Stimulated activated CD8-positive, alpha-beta memory T cell treated with anti-CD3 and anti-CD28 coated beads, Interleukin-7, amount 100 ng/mL, for 1 hour (primary cell): ENCODE measurements at regions not wholly inside any gene's neighbourhood (a gene's known extent, or its start where the extent isn't known, plus 50 kb on each side); places are given as distances from the start of the nearest gene placed in this dataset.

Source experiments
- DNase-seq, 2 donors: peaks; one replicate each; pipeline ENCODE4 v3.0.0-alpha.2; 2020; ENCODE audit warnings: low read depth in 2 of 2

DNA sequence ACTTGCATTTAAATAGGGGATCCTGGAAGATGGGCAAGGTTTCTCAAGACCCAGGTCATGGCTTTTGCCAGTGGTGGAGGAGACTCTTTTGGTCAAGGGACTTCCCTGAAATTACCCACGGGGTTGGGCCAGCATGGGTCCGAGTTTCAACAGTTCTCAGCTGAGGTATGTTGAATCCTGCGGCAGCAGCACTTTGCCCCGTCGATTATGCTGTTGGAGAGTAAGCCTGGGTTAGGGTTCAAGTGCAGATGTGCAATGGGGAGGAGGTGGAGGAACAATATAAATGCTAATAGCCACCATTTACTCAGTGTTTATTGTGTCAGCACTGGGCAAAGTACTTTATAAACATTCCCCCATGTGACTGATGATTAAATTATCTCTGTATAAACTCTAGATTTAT lies 96.0 kb upstream of the GATA6 start:
- no peak for DNase-seq

DNA sequence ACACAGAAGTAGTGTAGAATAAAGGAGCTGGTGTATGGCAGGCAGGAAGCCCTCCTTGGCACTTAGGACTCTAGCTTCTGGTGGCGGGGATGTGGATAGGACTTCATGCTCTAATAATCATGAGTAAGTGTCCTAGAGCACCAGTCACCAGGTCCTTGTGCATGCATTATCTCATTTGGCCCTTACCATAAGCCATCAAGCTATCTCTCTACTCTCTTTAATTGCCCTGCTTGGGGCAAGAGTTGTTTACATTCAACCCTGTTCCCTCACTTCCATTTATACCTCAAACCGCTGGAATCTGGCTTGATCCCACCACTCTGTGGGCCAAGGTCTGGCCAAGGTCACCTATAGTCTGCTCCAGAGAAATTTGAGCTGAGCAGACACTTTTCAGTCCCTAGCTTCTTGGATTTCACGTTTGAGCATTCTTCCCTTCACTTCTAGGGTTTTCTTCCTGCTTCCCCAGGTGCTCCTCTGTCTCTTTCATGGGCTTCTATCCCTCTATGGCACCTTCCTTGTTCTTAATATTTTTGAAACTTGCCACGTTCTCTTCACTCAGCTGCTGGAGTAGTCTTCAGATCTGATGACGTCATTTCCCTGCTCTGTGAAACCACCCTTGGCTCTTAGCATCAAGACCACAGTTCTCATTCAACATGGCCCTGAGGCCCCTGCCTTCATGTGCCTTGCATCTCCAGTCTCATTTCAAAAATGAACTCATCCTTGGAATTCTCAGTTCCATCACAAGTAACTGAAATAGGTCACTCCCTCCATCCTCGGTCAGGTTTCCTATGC lies 94.9 kb upstream of the GATA6 start:
- no peak for DNase-seq

DNA sequence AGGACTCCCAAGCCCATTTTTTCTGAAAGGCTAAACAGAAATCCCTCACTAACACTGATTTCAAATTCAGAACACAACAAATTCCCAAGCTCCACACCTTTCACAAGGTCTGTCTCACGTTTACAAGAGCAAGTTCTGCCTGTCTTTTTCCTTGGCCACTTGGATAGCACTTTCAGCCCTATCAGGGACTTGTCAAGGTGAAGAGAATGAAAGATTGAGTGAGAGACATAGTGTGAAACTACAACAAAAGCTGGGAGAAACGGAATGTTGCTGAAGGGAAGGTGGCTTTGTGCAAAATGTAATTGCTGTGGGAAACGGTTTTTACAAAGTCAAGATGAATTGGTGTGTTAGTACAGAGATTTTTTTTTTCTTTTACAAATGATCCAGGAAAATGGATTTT lies 89.4 kb upstream of the GATA6 start:
- no peak for DNase-seq

DNA sequence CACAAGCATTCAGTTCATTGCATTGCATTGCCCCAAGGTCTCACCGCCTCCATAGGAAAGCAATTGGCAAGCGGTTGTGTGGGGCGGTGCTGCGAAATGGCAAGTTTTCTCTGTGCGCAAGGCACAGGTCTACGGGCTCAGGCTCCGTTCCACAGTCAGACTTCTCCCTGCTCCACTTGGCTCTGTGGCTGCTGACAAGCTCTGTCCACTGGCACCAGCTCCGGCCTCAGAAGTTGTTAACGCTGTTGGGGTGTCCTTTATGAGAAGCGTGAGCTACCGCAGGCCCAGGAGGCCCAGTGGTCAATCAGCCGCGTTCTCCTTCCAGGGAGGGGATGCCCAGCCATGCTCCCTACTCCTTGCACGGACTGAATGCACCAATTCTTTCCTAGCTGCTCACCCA lies 87.0 kb upstream of the GATA6 start:
- DNase-seq = no peak

- no peak for DNase-seq
Measured at GRCh38 chr18:22084547-22084946, 84.8 kb upstream of the GATA6 start.

DNA sequence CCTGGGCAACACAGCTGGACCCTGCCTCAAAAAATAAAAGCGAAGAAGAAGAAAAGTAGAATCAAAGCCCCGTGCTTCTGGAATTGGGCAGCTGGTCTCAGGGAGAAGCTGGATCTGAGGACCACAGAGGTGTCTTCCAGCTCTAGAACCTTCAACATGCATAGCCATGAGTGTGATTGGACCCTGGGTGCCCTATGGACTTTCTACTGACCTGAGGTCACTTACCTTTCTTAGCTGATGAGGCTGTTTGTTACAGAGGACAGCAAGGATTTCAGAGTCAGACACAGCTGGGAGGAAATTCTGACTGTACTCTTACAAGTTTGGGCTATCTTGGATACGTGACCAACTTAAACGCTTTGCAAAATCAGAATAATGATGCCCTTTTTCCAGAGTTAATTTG lies 82.4 kb upstream of the GATA6 start:
- no peak for DNase-seq

DNA sequence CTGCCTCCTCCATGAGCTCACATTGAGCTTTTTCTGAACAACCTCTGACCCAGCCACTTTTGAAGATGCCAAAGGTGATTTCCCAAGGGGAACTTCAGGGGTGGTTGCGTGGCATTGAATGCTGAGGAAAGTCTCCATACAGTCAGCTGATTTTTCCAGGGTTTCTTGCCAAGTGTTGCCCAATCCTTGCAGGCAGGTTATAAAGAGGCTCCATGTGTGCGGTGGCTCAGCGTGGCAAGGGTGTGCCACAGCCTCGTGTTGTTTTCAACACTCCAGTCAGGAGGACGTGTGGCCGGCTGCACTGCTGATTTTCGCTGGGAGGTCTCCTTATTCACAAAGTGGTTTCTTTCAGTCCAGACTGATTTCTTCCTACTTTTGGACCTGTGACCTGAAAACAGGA lies 81.4 kb upstream of the GATA6 start:
- no peak for DNase-seq

DNA sequence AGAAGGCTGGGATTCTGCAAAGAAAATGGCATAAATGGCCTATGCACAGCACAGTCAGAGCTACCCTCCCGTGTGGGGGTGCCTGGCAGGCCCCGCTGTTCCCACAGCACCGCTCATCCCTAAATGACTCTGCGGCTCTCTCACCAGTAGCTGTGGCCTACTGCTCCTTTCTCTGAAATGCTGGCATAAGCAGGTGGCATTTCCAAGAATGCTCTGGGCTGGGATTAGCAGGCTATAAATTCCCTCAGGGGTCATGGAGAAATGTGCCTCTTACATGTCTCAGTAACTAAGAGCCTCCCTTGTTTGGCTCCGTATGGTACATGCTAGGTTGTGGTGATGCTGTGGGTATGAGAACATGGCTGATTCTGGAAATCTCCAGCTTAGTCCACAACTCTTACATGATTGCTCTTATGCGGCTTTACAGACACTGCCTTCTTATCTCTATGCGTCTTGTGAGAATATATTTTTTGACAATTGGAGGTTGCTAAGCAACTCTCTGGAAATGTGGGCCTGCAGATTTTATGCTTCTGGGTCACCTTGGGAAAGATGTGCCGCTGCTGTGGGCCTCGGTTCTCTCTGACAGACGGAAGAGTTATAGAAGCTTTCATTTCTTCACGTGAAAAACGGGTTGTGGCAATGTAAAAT lies 80.3 kb upstream of the GATA6 start:
- DNase-seq = no peak

- DNase-seq = no peak
Measured at GRCh38 chr18:22091341-22091740, 78.0 kb upstream of the GATA6 start.

- DNase-seq = no peak
Measured at GRCh38 chr18:22093731-22094357, 75.5 kb upstream of the GATA6 start.

GRCh38 chr18:22094358-22094734 lies 75.0 kb upstream of the GATA6 start:
- DNase-seq = no peak

DNA sequence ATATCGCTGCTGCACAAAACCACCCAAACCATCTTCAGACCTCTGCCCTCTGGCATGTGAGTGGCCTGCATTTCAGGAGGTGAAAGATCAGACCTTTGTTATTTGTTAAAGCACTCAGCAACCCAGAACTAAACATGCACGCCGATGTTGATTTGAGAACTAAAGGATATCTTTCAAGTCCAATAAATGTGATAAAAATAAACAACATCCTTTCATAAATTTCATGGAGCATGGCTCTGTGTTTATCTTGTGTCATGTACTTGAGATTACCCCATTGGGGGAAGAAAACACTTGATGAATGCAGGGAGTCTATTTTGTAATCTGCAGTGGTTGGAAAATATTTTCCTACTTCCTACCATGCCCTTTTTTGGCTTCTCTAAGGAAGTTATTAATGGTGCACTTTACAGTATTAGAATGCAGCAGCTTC lies 70.8 kb upstream of the GATA6 start:
- DNase-seq = no peak

GRCh38 chr18:22099925-22100324 lies 69.5 kb upstream of the GATA6 start:
- no peak for DNase-seq

DNA sequence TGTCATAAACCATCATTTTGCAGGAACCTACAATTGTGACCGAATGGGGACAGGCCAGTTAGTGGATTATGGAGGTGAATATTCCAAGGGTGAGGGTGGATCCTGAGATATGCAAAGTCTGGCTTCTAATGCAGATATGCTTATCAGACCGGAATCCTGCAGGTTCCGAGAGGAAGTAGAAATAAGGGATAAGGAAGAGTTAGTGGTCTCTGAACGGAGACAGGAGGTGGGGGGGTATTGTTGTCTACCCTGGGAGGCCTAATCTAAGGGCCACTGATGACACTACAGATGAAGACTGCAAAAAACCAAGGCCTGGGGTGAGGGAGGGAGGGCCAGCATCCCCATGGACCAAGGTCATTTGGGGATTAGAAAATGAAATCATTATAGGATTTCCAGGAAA lies 67.7 kb upstream of the GATA6 start:
- no peak for DNase-seq

- no peak for DNase-seq
Measured at GRCh38 chr18:22102953-22103646, 66.3 kb upstream of the GATA6 start.

- no peak for DNase-seq
Measured at GRCh38 chr18:22103647-22104031, 65.8 kb upstream of the GATA6 start.

DNA sequence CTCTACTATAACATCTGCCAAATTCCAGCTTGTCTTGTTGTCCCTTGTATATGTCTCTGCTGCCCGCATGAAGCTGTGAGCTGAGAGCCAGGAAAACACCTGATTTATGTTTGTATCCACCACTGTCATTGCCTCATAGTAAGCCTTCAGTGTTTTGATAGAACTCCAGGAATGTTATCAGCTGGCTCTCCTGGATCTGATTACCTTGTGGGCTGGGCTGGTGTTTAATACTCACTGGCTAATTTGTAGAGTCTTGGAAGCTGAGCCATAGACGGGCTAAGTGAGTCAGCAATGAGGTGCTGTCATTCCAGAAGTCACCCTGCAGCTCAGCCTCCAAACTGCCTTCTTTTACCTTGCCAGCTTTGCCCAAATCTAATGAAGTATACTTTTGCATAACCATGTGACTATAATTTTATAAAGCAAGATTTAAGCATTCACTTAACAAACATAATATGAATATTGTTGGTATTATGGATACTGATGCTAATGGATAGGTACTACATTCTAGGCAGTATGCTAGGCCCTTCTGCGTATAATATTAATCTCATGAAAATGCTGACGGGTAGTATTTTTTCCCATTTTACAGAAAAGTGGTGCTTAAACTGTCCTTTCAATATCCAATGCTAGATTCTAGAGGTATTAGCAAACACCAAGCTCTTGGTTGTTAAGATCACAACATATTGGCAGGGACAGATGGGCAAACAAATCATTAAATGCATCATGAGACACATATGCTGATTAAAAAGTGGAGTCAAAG lies 62.7 kb upstream of the GATA6 start:
- no peak for DNase-seq

DNA sequence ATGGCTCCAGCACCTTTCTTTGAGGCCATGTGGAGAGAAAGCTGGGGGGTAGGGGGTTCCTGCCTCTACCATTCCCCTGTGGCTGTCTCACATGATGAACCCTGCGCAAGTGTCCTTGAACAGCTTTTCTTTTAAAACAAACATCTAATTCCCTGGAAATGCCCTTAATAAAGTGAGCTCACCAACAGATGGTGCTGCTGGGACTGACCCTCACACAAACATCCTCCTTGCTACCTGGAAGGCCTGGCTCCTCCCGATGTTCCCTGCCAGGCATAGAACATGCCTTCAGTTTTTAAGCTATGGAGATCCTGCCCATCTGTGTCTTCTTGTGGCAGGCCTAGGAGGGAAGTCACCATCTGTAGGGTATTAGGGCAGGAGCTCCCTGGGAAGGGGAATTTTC lies 60.7 kb upstream of the GATA6 start:
- DNase-seq = no peak

DNA sequence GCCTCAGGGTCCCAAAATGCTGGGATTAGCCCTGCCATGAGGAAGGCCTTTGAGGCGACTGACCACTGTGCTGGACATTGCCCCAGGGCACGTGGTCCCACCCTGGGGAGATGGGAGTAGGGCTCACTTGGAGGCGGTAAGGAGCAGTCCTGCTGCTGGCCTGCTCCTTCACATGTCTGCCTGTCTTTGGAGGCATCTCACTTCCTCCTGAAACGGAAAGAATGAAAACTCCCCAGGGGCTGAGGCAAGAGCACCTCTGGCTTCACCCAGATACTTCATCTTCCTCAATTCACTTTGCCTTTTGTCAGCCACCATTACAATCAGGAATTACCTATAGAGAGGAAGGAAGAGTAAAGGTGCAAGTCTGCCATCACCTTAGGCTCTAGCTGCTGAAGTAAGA lies 59.9 kb upstream of the GATA6 start:
- DNase-seq = no peak

GRCh38 chr18:22110461-22110924 lies 58.9 kb upstream of the GATA6 start:
- DNase-seq = no peak

- DNase-seq = no peak
Measured at GRCh38 chr18:22112215-22112614, 57.2 kb upstream of the GATA6 start.
